ENCODE measurements at regions not wholly inside any gene's neighbourhood (a gene's known extent, or its start where the extent isn't known, plus 50 kb on each side); places are given as distances from the start of the nearest gene placed in this dataset.

DNA sequence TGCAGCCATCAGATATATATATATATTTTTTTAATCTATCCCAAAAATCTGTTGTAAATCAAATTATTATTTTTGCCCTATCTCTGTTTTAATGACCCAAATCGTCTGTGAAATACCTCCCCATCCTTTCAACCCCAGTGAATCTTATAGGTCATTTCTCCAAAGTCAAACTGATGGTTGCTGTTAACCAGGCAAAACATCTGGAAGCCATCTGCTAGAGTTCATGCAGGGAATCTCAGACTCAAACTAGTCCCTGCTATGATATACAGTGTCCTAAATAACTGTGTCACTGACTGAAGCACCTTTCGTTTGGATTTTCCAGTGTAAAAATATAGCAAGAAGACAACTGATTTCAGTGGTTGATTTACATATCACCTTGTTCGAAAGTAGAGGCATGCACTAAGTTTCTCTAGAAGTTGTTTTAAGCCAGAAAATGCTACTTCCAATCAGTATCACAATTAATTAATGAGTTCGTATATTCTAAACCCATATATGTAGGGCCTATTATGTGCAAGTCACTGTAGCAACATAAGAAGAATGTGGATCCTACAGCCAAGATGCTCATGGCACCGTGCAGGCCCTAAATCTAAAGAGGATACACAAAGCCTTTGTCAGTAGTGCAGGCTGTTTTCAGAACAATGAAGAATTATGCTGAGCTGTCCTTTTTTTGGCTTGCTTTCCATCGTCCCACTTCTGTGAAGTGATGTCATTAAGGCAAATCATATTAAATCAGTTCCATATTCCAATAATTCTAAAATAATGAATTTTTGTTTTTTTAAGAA lies 566.0 kb downstream of the STK39 start:
- ATAC-seq (ENCODE audit: insufficient read depth, low FRiP score) (no peak), DNase-seq (peak in 1 of 3 donors; percentile 14)
- Histone ChIP-seq H3K36me3 (ENCODE audit: control insufficient read depth in 4 of 4, insufficient read depth in 4 of 4, low read length in 4 of 4) (no peaks in the 10 kb centered on the region), H3K9me3 (ENCODE audit: control insufficient read depth in 4 of 4, insufficient read depth in 3 of 4, low read length in 3 of 4) (no peaks in the 10 kb centered on the region), H3K27me3 (ENCODE audit: control insufficient read depth in 3 of 3, insufficient read depth in 3 of 3, low read length in 2 of 3) (no peaks in the 10 kb centered on the region), H3K27ac (ENCODE audit: low read depth in 1 of 2, low read length in 1 of 2) (no peak overlapping the region), H3K4me1 (ENCODE audit: control insufficient read depth in 5 of 5, insufficient read depth in 5 of 5, low read length in 5 of 5) (no peaks in the 10 kb centered on the region), H3K9ac (ENCODE audit: insufficient read depth in 1 of 2, low read length in 2 of 2) (no peak overlapping the region), H3K4me3 (no peak overlapping the region)
- TF ChIP-seq, protein P1, sequence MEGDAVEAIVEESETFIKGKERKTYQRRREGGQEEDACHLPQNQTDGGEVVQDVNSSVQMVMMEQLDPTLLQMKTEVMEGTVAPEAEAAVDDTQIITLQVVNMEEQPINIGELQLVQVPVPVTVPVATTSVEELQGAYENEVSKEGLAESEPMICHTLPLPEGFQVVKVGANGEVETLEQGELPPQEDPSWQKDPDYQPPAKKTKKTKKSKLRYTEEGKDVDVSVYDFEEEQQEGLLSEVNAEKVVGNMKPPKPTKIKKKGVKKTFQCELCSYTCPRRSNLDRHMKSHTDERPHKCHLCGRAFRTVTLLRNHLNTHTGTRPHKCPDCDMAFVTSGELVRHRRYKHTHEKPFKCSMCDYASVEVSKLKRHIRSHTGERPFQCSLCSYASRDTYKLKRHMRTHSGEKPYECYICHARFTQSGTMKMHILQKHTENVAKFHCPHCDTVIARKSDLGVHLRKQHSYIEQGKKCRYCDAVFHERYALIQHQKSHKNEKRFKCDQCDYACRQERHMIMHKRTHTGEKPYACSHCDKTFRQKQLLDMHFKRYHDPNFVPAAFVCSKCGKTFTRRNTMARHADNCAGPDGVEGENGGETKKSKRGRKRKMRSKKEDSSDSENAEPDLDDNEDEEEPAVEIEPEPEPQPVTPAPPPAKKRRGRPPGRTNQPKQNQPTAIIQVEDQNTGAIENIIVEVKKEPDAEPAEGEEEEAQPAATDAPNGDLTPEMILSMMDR (IDR thresholded peaks at IDR 0.05; ENCODE audit: control extremely low read depth, extremely low read depth): no peak
- 79 to 88% methylated on average over 6 of the region's 6 CpGs for WGBS, 2 donors

DNA sequence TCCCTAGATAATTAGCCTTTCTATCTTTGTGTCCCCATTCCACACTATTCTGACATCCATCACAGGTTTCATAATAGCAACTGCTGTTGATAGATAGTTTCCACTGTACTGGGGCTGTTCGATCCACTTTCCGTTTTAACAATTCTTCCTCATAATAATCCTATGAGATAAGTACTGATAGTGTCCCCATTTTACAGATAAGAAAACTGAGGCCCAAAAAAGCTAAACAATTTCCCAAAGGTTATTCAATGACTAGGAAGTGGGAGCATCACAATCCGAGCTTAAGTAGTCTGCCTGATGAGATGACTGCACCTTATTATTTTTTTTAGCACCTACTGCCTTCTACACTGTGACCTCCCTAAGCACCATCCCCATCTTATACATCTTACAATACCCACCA lies 569.2 kb downstream of the STK39 start:
- no peak for DNase-seq
- Histone ChIP-seq H3K4me3 (no peak overlapping the region), H3K27ac (ENCODE audit: low read depth in 1 of 2, low read length in 1 of 2) (no peak overlapping the region), H3K9me3 (ENCODE audit: control insufficient read depth in 4 of 4, insufficient read depth in 3 of 4, low read length in 3 of 4) (no peaks in the 10 kb centered on the region), H3K9ac (ENCODE audit: insufficient read depth in 1 of 2, low read length in 2 of 2) (no peak overlapping the region), H3K4me1 (ENCODE audit: control insufficient read depth in 5 of 5, insufficient read depth in 5 of 5, low read length in 5 of 5) (no peaks in the 10 kb centered on the region), H3K36me3 (ENCODE audit: control insufficient read depth in 4 of 4, insufficient read depth in 4 of 4, low read length in 4 of 4) (no peaks in the 10 kb centered on the region), H3K27me3 (ENCODE audit: control insufficient read depth in 3 of 3, insufficient read depth in 3 of 3, low read length in 2 of 3) (no peaks in the 10 kb centered on the region)
- no peak for ATAC-seq (ENCODE audit: insufficient read depth, low FRiP score)
- TF ChIP-seq, protein P1 (IDR thresholded peaks at IDR 0.05; ENCODE audit: control extremely low read depth, extremely low read depth): no peak
- 92 to 95% methylated on average over 3 of the region's 3 CpGs for WGBS, 2 donors

- 83 to 88% methylated on average over 6 of the region's 6 CpGs for WGBS, 2 donors
- peaks cover 0 to 2% (median 0%) of the 10 kb centered on the region in 4 donors for H3K9me3 ChIP-seq (ENCODE audit: control insufficient read depth in 4 of 4, insufficient read depth in 3 of 4, low read length in 3 of 4)
- no peaks in the 10 kb centered on the region for H3K4me1 ChIP-seq (ENCODE audit: control insufficient read depth in 5 of 5, insufficient read depth in 5 of 5, low read length in 5 of 5)
- no peak overlapping the region for H3K27ac ChIP-seq (ENCODE audit: low read depth in 1 of 2, low read length in 1 of 2)
- DNase-seq (no peak), ATAC-seq (ENCODE audit: insufficient read depth, low FRiP score) (no peak)
- H3K27me3 ChIP-seq (ENCODE audit: control insufficient read depth in 3 of 3, insufficient read depth in 3 of 3, low read length in 2 of 3): no peaks in the 10 kb centered on the region
- TF ChIP-seq, protein P1 (IDR thresholded peaks at IDR 0.05; ENCODE audit: control extremely low read depth, extremely low read depth): no peak
- H3K9ac ChIP-seq (ENCODE audit: insufficient read depth in 1 of 2, low read length in 2 of 2): no peak overlapping the region
- H3K4me3 ChIP-seq: no peak overlapping the region
- H3K36me3 ChIP-seq (ENCODE audit: control insufficient read depth in 4 of 4, insufficient read depth in 4 of 4, low read length in 4 of 4): no peaks in the 10 kb centered on the region
Observed at GRCh38 chr2:167675906-167676305, 571.5 kb downstream of the STK39 start.
